ENCODE measurements at regions not wholly inside any gene's neighbourhood (a gene's known extent, or its start where the extent isn't known, plus 50 kb on each side); places are given as distances from the start of the nearest gene placed in this dataset.

- Histone ChIP-seq H3K79me2 (ENCODE audit: low read length) (no peaks in the 10 kb centered on the region), H2AFZ (ENCODE audit: low read length) (no peak overlapping the region), H3K27ac (ENCODE audit: low read length) (no peak overlapping the region), H4K20me1 (ENCODE audit: insufficient read depth, low read depth, low read length) (no peaks in the 10 kb centered on the region), H3K27me3 (ENCODE audit: low read length) (no peaks in the 10 kb centered on the region), H3K4me3 (ENCODE audit: low read length) (no peak overlapping the region), H3K4me2 (ENCODE audit: low read depth, low read length, poor library complexity, severe bottlenecking) (no peak overlapping the region), H3K36me3 (ENCODE audit: insufficient read depth, low read length) (no peaks in the 10 kb centered on the region), H3K9ac (ENCODE audit: low read length) (no peak overlapping the region), H3K9me3 (ENCODE audit: low read length) (no peaks in the 10 kb centered on the region), H3K9me2 (replicated peaks; ENCODE audit: insufficient read depth, low read length) (no peaks in the 10 kb centered on the region), H3K4me1 (ENCODE audit: low read length) (no peaks in the 10 kb centered on the region)
- DNase-seq: no peak
Measured at GRCh38 chr2:225097035-225097434, 54.8 kb upstream of the DOCK10 start.
